Suppressor macrophage treated with lipopolysaccharide for 1 hour (primary cell): ENCODE measurements at regions not wholly inside any gene's neighbourhood (a gene's known extent, or its start where the extent isn't known, plus 50 kb on each side); places are given as distances from the start of the nearest gene placed in this dataset.
"Not testable (repeated sequence)": the region's sequence is repeated elsewhere in the genome, so short reads cannot be mapped to it uniquely, and the experiment has no call there.

ENCODE experiments used
- DNase-seq, 3 donors: peaks; one replicate each; pipeline ENCODE4 v3.0.0-alpha.2; 2020 to 2022

DNA sequence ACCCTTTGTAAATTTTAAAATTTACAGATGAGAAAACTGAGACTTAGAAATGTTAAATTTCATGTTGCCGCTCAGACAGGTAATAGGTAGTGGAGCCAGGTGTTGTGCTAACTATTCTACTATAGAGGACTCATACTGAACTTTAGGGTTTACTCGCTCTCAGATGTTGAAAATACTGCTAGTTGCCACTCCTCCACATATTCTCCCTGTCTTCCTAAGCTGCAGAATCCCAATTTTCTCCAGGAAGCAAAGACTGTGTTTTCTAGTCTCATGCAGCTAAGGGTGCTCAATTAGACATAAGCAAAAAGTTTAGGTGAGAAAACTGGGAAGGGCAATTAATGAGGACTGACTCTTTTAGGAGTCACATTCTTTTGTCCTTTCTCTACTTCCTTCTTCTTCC lies 612.3 kb downstream of the KCNH5 start:
- DNase-seq: no peak

DNA sequence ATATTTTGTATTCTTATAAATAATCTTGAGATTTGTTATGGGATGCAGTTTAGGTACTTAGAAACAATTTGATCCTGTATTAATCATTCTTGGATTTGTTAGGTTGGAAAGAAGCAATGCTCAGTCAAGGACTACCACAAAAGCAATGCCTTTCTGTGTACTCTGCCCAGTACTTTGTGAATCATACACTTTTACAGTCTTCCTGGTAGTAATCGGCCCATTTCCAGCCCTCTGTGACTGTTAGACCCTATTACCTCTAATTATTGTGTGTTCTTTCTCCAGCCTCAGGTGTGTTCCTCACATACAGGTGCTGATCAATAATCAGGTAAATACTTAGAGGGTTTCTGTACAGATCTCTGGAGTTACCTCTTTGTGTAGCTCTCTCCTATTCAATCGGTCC lies 609.0 kb downstream of the KCNH5 start:
- DNase-seq: no peak

DNA sequence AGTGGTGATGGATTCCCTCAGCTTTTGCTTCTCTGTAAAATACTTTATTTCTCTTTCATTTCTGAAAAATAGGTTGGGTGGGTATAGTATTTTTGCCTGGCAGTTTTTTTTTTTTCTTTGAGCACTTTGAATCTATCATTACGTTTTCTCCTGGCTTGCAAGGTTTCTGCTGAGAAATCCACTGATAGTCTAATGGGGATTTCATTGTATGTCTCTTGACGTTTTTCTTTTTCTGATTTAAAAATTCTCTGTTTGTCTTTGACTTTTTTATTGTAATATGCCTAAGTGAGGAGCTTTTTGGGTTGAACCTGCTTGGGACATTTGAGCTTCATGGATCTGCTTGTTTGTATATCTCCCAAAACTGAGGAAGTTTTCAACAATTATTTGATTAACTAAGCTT lies 606.0 kb downstream of the KCNH5 start:
- no peak for DNase-seq

DNA sequence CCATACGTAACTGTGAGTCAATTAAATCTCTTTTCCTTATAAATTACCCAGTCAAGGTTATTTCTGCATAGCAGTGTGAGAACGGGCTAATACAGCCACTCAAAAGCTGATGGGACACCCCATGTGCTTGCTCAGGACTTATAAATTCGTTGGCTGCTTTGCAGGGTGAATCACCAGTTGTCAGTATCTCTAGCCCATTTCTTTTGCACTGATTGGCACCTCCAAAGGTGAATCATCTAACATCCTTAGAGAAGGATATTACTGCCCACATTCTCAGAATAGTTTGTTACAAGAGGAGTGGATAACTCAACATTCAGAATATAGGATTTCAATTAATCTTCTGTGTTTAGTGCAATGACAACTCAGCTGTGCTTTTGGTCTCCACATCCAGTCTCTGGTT lies 601.5 kb downstream of the KCNH5 start:
- no peak for DNase-seq

DNA sequence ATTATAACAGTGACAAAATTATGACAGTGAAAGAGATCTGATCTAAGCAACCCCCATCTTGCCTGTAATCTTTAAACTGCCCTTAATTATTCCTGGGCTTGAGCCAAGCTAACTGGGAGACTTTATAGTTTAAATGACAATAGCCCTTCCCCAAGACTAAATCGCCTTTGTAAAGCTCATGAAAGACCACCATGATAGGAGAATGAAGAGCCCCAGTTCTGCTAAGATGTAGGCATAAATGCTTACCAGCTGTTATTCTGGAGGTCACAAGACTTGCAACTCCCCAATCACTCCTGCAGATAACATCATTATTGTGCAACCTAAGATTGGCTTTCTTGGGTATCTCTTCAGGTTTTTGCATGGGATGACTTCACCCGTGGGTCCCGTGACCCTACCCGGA lies 599.7 kb downstream of the KCNH5 start:
- no peak for DNase-seq

DNA sequence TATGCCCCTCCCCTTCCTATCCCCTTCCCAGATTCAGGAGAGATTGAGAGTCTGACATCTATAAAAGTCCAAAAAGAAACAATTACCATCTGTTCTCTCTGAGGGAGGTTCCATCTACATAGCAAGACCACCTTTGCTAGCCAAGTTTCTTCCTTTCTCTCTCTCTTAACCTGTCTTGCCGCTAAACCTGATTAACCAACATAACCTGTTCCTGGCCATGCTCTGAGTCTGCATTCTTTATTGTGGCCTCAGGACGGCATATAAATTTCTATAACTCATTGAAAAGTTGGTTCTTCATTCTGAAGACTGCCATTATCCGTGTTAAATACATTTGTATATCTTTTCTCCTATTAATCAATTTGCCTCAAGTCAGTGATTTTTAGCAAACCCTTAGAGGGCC lies 594.0 kb downstream of the KCNH5 start:
- DNase-seq: no peak

DNA sequence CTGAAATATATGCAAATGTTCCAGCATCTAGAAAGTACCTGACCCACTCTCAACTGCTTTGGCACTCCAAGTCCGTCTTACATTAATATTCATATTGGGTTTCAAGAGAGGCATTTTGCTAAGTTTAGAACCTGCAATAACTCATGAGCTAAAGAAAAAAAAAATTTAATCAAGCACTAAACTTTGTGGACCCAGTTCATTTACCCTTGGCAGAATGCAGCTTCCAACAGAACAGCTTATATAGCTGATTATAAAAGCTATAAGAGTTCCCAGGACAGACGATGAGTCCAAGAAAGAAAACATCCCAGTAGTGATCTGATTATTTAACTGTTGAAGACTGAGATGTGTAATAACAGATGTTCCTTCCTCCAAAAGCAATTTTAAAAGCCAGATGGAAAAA lies 592.0 kb downstream of the KCNH5 start:
- no peak for DNase-seq

DNA sequence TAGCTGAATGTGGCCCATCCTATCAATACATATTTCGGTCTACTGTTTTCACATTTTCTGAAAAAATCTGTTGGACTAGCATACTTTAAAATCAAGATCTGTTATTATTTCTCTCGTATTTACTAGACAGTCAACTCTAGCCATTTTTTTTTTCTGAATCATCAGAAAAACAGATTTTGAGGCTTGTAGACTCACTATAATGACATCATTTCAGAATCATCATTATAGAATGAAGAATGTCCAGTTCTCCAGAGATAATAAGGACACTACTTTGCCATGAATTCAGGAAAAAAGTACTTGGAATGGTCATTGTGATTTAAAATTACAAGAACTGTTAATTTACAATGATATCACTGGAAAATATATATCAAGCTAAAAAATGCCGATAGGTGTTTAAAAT lies 589.8 kb downstream of the KCNH5 start:
- DNase-seq: no peak

DNA sequence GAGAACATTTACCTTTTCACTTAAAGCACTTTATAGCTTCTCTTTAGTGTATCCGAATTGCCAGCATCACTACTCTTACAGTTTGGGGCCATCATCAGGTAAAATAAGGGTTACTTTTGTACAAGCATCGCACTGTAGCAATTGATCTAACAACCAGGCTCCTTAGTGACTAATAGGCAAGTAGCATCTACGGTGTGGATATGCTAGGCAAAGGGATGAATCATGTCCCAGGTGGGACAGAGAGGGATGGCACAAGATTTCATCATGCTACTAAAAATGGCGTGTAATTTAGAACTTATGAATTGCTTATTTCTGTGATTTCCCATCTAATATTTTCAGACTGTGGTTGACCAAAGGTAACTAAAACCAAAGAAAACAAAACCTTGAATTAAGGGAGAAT lies 582.3 kb downstream of the KCNH5 start:
- no peak for DNase-seq

DNA sequence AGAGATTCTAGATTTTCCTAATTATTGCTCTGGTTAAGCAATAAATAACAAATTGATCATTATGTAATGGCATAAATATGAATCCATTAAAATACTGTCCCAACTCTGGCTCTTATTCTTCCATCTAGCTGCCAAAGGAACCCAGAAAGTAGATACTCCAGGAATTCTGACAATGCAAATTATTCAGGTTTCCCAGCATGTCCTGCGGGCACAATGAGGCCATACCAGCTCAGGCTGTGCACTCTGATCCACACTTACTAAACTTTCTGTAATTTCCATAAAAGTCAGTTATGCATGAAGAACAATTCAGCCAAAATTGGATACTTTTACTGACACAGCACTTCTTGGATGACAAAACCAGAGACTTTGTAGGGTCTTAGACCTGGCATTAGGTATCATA lies 576.3 kb downstream of the KCNH5 start:
- no peak for DNase-seq

DNA sequence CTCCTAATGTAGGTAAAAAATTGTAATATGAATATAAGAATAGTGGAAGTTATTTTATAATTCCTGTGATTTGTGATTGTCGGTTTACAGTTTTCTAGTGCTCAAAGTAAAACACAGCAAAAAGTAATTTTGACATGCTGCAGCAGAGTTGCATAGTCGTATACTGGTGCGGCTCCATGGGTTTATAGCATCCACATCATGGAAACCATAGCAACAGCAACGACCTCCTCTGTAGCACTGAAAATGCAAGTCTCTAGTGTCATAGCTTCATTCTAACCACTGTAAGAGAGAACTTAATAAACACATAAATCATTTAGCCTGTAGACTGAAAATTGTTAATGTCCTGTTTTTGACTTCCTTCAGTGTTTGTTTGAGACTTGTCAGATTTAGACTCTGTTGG lies 574.3 kb downstream of the KCNH5 start:
- DNase-seq: no peak

DNA sequence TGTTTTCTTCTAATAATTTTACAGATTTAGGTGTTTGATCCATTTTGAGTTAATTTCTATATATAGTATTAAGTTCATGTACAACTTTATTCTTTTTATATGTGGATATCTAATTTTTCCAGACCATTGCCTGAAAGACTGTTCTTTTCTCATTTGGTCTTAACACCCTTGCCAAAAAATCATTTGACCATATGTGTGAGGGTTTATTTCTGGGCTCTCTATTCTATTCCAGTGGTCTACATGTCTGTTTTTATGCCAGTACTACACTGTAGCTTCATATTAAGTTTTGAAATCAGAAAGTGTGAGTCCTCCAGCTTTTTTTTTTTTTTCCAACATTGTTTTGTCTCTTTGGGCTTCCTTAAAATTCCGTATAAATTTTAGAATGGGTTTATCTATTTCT lies 554.1 kb downstream of the KCNH5 start:
- DNase-seq: no peak

DNA sequence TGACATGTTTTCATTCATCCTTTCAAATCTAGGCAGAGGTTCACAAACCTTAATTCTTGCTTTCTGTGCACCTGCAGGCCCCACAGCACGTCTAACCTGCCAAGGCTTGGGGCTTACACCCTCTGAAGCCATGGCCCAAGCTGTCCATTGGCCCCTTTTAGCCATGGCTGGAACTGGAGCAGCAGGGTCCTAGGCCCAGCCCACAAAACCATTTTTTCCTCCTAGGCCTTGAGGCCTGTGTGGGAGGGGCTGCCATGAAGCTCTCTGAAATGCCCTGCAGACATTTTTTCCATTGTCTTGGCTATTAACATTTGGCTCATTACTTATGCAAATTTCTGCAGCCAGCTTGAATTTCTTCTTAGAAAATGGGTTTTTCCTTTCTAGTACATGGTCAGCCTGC lies 547.5 kb downstream of the KCNH5 start:
- DNase-seq: no peak

DNA sequence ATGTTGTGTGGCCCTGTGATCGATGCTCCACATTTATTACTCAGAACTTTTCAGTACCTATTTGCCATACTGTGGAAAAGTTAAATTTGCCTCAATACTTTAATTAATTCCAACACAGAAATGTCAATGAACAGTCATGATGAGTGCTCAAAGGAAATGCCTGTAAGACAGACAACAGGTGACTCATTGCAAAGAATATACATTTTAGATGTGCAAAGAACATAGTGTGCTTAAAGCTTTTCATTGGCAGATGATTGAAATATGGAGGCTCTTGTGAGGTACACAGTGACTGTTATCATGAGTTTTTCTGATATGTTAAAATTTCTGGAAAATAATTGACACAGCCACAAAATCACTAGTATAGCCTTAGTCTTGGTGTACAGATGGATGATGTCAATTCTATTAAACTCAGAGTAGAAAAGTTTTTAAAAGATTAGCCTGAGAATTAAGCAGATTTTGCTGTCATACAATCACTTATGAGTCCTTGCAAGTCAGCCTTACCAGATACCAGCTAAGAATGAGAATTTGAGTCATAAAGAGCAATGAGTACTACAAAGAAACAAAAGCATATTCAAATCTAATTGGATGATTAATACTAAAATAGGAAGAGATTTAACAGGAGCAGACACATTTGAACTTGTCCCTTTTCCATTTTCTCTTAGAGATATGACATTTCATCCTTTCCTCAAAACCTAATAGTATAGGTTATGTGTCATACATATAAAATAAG lies 544.1 kb downstream of the KCNH5 start:
- no peak for DNase-seq

DNA sequence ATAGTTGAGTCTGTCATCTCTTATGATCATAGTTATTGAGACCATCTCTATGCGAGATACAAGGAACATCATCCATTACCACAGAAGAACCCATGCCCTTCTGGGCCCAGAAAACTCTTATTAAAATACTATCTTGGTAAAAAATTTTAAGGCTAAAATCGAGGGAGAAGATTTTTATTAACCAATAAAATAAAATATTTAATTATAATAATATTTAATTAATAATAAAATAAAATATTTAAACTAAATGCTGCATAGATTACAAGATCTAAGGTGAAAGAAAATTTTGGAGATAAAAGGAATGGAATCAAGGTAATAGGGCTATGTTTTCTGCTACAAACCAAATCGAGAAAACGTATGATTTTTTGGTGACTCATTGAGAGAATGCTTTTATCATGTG lies 540.2 kb downstream of the KCNH5 start:
- DNase-seq: no peak

DNA sequence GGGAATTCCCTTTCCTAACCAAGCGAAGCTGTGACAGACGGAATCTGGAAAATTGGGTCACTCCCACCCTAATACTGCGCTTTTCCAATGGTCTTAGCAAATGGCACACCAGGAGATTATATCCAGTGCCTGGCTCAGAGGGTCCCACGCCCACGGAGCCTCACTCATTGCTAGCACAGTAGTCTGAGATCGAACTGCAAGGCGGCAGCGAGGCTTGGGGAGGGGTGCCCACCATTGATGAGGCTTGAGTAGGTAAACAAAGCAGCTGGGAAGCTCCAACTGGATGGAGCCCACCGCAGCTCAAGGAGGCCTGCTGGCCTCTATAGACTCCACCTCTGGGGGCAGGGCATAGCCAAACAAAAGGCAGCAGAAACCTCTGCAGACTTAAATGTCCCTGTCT lies 523.9 kb downstream of the KCNH5 start:
- DNase-seq: not testable (repeated sequence)

DNA sequence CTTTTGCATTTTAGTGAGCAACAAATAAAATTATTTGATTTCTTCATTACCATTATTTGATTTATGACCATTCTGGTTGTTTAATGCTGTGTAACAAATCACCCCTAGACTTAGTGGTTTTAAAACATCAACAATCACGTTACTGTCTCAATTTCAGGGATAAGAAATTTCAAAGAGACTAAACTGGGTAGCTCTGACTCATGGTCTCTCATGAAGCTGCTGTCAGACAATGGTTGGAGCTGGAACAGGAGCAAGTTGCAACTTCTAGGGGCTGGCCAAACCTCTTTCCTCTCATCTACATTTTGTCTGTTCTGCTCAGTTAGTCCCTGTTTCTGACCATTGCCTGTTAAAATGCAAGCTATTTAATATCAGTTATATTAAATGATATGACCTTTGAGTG lies 517.0 kb downstream of the KCNH5 start:
- DNase-seq: no peak

DNA sequence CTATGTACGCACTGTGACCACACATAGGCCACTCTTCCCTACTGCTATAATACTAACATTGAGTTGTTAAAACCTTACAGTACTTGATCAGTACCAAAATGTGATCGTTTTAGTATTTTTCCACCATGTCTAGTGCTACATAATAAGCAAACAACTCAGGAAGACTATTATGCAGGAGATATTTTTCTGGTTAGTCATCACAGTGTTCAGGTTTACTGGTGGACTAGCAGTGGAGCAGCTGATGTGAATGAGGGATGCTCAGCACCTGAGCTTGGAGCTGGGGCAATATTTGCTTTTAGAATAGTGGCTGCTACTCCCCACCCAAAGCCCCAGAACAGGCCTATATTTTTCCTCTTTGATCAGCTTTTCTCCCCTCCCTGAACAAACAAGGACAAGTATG lies 513.1 kb downstream of the KCNH5 start:
- no peak for DNase-seq

DNA sequence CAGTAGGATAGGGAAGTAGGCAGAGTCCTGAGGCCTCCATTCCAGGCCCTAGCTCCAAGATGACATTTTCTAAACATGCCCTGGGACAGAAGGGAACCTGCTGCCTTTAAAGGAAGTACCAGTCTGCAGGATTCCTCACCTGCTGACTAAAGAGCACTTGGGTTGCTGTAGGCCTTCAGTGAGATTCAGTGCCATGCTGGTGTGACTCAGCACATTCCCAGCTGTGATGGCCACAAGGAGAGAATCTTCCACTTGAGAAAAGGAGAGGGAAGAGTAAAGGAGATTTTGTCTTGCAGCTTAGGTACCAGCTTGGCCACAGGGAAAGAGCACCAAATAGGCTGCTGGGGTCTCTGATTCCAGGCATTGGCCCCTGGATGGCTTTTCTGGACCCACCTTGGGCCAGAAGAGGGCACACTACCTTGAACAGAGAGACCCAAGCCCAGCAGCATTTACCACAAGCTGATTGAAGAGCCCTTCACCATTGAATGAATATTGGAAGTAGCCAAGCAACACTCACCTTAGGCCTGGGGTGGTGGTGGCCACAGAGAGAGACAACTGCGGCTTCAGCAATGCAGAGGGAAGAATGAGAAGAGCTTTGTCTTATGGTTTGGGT lies 498.3 kb downstream of the KCNH5 start:
- no peak for DNase-seq

DNA sequence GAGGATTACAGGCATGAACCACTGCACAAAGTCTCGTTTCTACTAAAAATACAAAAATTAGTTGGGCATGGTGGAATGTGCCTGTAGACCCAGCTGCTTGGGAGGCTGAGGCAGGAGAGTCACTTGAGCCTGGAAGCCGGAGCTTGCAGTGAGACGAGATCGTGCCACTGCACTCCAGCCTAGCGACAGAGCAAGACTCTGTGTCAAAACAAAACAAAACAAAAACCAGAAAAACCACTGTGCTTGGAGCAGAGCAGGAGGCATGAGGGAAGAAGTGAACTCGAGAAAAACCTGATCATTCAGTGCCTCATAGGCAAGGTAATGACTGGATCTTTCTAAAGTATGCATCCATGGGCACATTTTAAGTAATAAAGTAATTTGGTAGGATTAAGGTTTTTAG lies 487.8 kb downstream of the KCNH5 start:
- no peak for DNase-seq

DNA sequence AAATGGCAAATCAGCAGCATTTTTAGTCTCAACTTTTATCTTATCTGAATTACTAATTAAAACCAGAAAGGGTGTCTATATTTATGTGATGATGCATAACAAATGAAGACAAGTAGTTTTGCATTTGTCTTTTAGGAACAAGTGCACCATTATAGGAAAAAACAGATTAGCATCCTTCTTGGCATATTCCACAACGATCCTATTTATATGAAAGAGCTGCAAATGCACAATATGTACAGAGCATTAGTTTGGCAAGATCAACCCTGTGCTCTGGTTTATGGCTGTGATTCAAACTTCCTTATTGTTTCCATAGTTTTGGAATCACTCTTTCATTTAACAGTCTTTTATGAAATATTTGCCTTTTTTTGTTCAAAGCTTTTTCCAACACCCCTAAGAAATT lies 486.8 kb downstream of the KCNH5 start:
- DNase-seq: no peak

DNA sequence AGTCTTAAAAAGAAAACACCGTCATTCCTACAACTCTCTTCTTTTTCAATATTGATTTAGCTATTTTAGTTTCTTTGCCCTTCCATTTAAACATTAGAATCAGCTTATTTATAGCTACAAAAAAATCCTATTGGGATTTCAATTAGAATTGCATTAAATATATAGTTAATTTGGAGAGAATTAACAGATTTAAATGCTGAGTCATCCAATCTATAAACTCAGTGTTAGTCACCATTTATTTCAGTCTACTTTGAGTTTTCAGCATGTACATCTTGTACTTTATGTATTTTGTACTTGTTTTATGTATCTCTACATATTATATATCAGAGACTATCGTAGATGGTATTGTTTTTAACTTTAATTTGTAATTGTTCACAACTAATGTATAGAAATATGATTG lies 460.0 kb downstream of the KCNH5 start:
- no peak for DNase-seq

DNA sequence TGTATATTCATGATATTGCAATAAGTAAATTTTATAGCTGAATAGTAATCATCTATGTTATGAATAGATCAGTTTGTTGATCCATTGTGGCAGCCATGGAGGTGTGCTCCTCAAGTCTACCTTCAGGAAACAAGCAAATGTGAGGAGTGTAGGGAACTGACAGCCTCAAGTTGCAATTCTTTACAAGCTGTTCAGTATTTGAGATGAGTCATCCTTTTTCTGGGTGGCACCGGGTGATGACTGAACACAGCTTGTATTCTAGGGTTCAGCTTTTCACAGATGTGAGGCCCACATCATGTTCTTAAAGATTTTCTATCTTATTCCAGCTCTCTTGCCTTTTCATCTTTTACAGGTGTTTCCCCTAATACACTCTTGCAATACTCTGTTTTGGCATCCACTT lies 452.4 kb downstream of the KCNH5 start:
- DNase-seq: no peak

DNA sequence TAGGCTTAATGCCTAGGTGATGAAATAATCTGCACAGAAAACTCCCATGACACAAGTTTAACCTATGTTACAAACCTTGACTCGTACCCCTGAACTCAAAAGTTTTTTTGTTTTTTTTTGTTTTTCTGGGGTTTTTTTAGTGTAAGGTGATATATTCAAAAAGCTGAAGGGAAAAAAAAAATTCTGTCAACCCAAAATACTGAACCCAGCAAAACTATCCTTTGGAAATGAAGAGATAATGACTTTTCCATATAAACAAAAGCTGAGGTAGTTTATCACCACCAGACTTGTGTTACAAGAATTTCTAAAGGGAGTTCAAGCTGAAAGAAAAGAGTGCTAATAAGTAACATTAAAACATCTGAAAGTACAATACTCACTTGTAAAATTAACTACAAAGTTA lies 448.1 kb downstream of the KCNH5 start:
- DNase-seq: no peak
